ENCODE measurements at regions not wholly inside any gene's neighbourhood (a gene's known extent, or its start where the extent isn't known, plus 50 kb on each side); places are given as distances from the start of the nearest gene placed in this dataset.

- H3K4me3 ChIP-seq (ENCODE audit: low read depth, low read length) = no peak overlapping the region
- DNase-seq (ENCODE audit: low read depth) = no peak
- no peak for TF ChIP-seq CTCF (conservative IDR thresholded peaks at IDR 0.05; ENCODE audit: low read depth, low read length)
Measured at GRCh38 chr1:4153571-4153970, 253.5 kb upstream of the C1orf174 start.

GRCh38 chr1:4156241-4156973 is 256.3 kb upstream of the C1orf174 start:
- DNase-seq (ENCODE audit: low read depth) = no peak
- TF ChIP-seq CTCF (conservative IDR thresholded peaks at IDR 0.05; ENCODE audit: low read depth, low read length) = no peak
- H3K4me3 ChIP-seq (ENCODE audit: low read depth, low read length) = no peak overlapping the region

GRCh38 chr1:4160181-4160580 is 260.1 kb upstream of the C1orf174 start:
- TF ChIP-seq CTCF (conservative IDR thresholded peaks at IDR 0.05; ENCODE audit: low read depth, low read length) = no peak
- no peak for DNase-seq (ENCODE audit: low read depth)
- no peak overlapping the region for H3K4me3 ChIP-seq (ENCODE audit: low read depth, low read length)

GRCh38 chr1:4161366-4162006 is 261.4 kb upstream of the C1orf174 start:
- no peak for TF ChIP-seq CTCF (conservative IDR thresholded peaks at IDR 0.05; ENCODE audit: low read depth, low read length)
- no peak for DNase-seq (ENCODE audit: low read depth)
- no peak overlapping the region for H3K4me3 ChIP-seq (ENCODE audit: low read depth, low read length)

GRCh38 chr1:4164965-4165364 is 264.9 kb upstream of the C1orf174 start:
- no peak for DNase-seq (ENCODE audit: low read depth)
- no peak for TF ChIP-seq CTCF (conservative IDR thresholded peaks at IDR 0.05; ENCODE audit: low read depth, low read length)

GRCh38 chr1:4165686-4166300 is 265.7 kb upstream of the C1orf174 start:
- H3K4me3 ChIP-seq (ENCODE audit: low read depth, low read length) = no peak overlapping the region
- no peak for TF ChIP-seq CTCF (conservative IDR thresholded peaks at IDR 0.05; ENCODE audit: low read depth, low read length)
- no peak for DNase-seq (ENCODE audit: low read depth)

More at GRCh38 chr1:4164965-4165364, 264.9 kb upstream of the C1orf174 start:
- no peak overlapping the region for H3K4me3 ChIP-seq (ENCODE audit: low read depth, low read length)

All from choroid plexus epithelial cell (primary cell).